Hepatocyte (in vitro differentiated cells): ENCODE measurements at regions not wholly inside any gene's neighbourhood (a gene's known extent, or its start where the extent isn't known, plus 50 kb on each side); places are given as distances from the start of the nearest gene placed in this dataset.

Experiments used
- CTCF ChIP-seq: fragments of 200-600 bp; sonication (generic); IDR thresholded peaks from 2 replicates; pipeline ENCODE4 v1.5.1; 2016; ENCODE audit warnings: antibody characterized with exemption, mild to moderate bottlenecking; ENCODE audit not compliant: poor library complexity
- EZH2 ChIP-seq: fragments of 200-600 bp; sonication (generic); IDR thresholded peaks from 2 replicates; pipeline ENCODE4 v1.6.1; 2016; ENCODE audit warnings: antibody characterized with exemption, mild to moderate bottlenecking, borderline replicate concordance
- EZH2phosphoT487 ChIP-seq: fragments of 200-600 bp; sonication (generic); IDR thresholded peaks from one replicate; pipeline ENCODE4 v1.6.1; 2018; ENCODE audit warnings: antibody characterized with exemption, mild to moderate bottlenecking, low read depth, moderate library complexity; ENCODE audit not compliant: unreplicated experiment, severe bottlenecking

GRCh38 chr1:30637183-30637980, 86.0 kb downstream of the MATN1 start:
- no peak for TF ChIP-seq CTCF
- TF ChIP-seq EZH2 = no peak
- no peak for TF ChIP-seq EZH2phosphoT487
